HepG2 (cell line): ENCODE measurements at regions not wholly inside any gene's neighbourhood (a gene's known extent, or its start where the extent isn't known, plus 50 kb on each side); places are given as distances from the start of the nearest gene placed in this dataset.

Experiments used
- ATAC-seq: fragments of 200-7000 bp; cut with Tn5 transposase; 3 replicates; pipeline ENCODE4 v1.9.1; 2020; ENCODE audit warnings: mild to moderate bottlenecking, moderate library complexity
- BruUV-seq: library from RNA; stranded (reverse); fragments of 400-500 nt; replicated peaks from 2 replicates; lab custom pipeline; 2021; lab: Mats Ljungman, UMichigan
- CTCF ChIA-PET: fragments of 300-600 bp; formaldehyde crosslinking; extraction: SDS; loops from one replicate; lab custom pipeline; 2021; ENCODE audit warnings: low total read pairs, inconsistent platforms, low intra/inter-chr PET ratio; lab: Yijun Ruan, JAX
- POLR2A ChIA-PET: fragments of 350-600 bp; sonication (Branson Sonifier 250); formaldehyde crosslinking; loops from one replicate; lab custom pipeline; 2020; ENCODE audit warnings: antibody characterized with exemption, inconsistent platforms; lab: Yijun Ruan, JAX
- DNase-seq: peaks from one replicate; pipeline ENCODE4 v3.0.0-alpha.2; 2015; ENCODE audit warnings: low spot score
- FAIRE-seq: peaks from 3 replicates; lab custom pipeline; 2011; peaks lifted over from hg19 to GRCh38; lab: Jason Lieb, UNC
- H2AFZ ChIP-seq: one replicate; pipeline ENCODE4 v1.6.1; 2011; ENCODE audit warnings: low read length, inconsistent platforms
- H3K27ac ChIP-seq: fragments of 300-600 bp; 3 replicates; pipeline ENCODE4 v1.8.0; 2011; ENCODE audit warnings: mixed run types, mild to moderate bottlenecking, mixed read lengths, low read length, inconsistent platforms; ENCODE audit not compliant: insufficient read depth; ENCODE audit errors: extremely low read length
- H3K27me3 ChIP-seq, 2 experiments: fragments of 200-600 bp in 1 of 2; 2 replicates in 1 of 2; 3 replicates in 1 of 2; pipeline versions ENCODE4 v1.6.0 to v1.8.0; 2011; ENCODE audit warnings: low read length in 2 of 2, mild to moderate bottlenecking in 2 of 2, moderate library complexity in 2 of 2, inconsistent platforms in 1 of 2; ENCODE audit not compliant: insufficient read depth in 2 of 2, control insufficient read depth in 1 of 2
- H3K36me3 ChIP-seq, 2 experiments: fragments of 200-600 bp in 1 of 2; replicated peaks in 1 of 2; 2 replicates in 1 of 2; 3 replicates in 1 of 2; pipeline versions ENCODE4 v1.5.1 to v1.8.0; 2011; ENCODE audit warnings: low read length in 2 of 2, inconsistent platforms in 1 of 2; ENCODE audit not compliant: insufficient read depth in 2 of 2, control insufficient read depth in 1 of 2
- H3K4me1 ChIP-seq: 2 replicates; pipeline ENCODE4 v1.5.1; 2012; ENCODE audit warnings: low read length, inconsistent platforms; ENCODE audit not compliant: insufficient read depth
- H3K4me2 ChIP-seq: 2 replicates; pipeline ENCODE4 v1.6.0; 2011; ENCODE audit warnings: low read depth, low read length, inconsistent platforms
- H3K4me3 ChIP-seq, 3 experiments: fragments of 200-600 bp in 1 of 3; sonication (generic), shearing (Covaris generic) in 1 of 3; replicated peaks in 1 of 3; 2 replicates each; pipeline ENCODE4 v1.5.1; 2011 to 2016; ENCODE audit warnings: low read length in 3 of 3, inconsistent platforms in 2 of 3, low read depth in 2 of 3, mild to moderate bottlenecking in 2 of 3, control low read depth in 1 of 3, mixed read lengths in 1 of 3; ENCODE audit not compliant: insufficient read depth in 1 of 3
- H3K79me2 ChIP-seq: one replicate; pipeline ENCODE4 v1.6.1; 2011; ENCODE audit warnings: low read length, inconsistent platforms; ENCODE audit not compliant: insufficient read depth
- H3K9ac ChIP-seq: 2 replicates; pipeline ENCODE4 v1.6.0; 2011; ENCODE audit warnings: mild to moderate bottlenecking, low read depth, low read length, inconsistent platforms; ENCODE audit not compliant: insufficient read depth
- H3K9me3 ChIP-seq: 2 replicates; pipeline ENCODE4 v1.5.1; 2012; ENCODE audit warnings: mild to moderate bottlenecking, low read length
- H4K20me1 ChIP-seq: 2 replicates; pipeline ENCODE4 v1.6.0; 2011; ENCODE audit warnings: inconsistent platforms, mild to moderate bottlenecking, low read length, moderate library complexity; ENCODE audit not compliant: insufficient read depth
- CBX2 ChIP-seq, 2 experiments: fragments of 200-600 bp in 1 of 2; sonication (generic); formaldehyde crosslinking in 1 of 2; IDR thresholded peaks; 2 replicates each; pipeline versions ENCODE4 v1.7.0 to v1.8.1; 2018 to 2022; ENCODE audit warnings: low read depth in 2 of 2, low read length in 1 of 2, mild to moderate bottlenecking in 1 of 2, missing genetic modification reagents in 1 of 2
- CEBPG ChIP-seq: IDR thresholded peaks from 2 replicates; pipeline ENCODE4 v1.6.1; 2016
- CREM ChIP-seq, 2 experiments: sonication (generic) in 1 of 2; formaldehyde crosslinking in 1 of 2; IDR thresholded peaks; 2 replicates each; pipeline versions ENCODE4 v1.4.0 to v1.6.1; 2016 to 2020; ENCODE audit warnings: antibody characterized with exemption in 1 of 2, mild to moderate bottlenecking in 1 of 2, missing genetic modification reagents in 1 of 2
- ELF3 ChIP-seq: IDR thresholded peaks from 2 replicates; pipeline ENCODE4 v1.6.1; 2016; ENCODE audit warnings: missing genetic modification reagents, missing compliant biosample characterization
- PAF1 ChIP-seq: IDR thresholded peaks from 2 replicates; pipeline ENCODE4 v1.6.1; 2016; ENCODE audit warnings: missing genetic modification reagents, missing compliant biosample characterization
- PAWR ChIP-seq: sonication (generic); formaldehyde crosslinking; IDR thresholded peaks from 2 replicates; pipeline ENCODE4 v1.4.0; 2020; ENCODE audit warnings: missing genetic modification reagents, mild to moderate bottlenecking, borderline replicate concordance
- POLR2G ChIP-seq: fragments of 200-400 bp; formaldehyde crosslinking; IDR thresholded peaks from 2 replicates; pipeline ENCODE4 v1.6.1; 2018; ENCODE audit warnings: mild to moderate bottlenecking, low read depth, low read length, moderate library complexity
- TAF1 ChIP-seq: sonication (generic); formaldehyde crosslinking; IDR thresholded peaks from 2 replicates; pipeline ENCODE4 v1.4.0; 2020; ENCODE audit warnings: missing genetic modification reagents
- ZNF101 ChIP-seq: sonication (generic); formaldehyde crosslinking; IDR thresholded peaks from 2 replicates; pipeline ENCODE4 v1.4.0; 2020; ENCODE audit warnings: mild to moderate bottlenecking, low read depth, missing genetic modification reagents, borderline replicate concordance
- ZNF674 ChIP-seq: sonication (generic); formaldehyde crosslinking; IDR thresholded peaks from 2 replicates; pipeline ENCODE4 v1.5.0; 2020; ENCODE audit warnings: low read depth, mild to moderate bottlenecking, missing genetic modification reagents
- ZNF841 ChIP-seq: sonication (generic); formaldehyde crosslinking; IDR thresholded peaks from 2 replicates; pipeline ENCODE4 v1.8.1; 2023; ENCODE audit warnings: missing genetic modification reagents, borderline replicate concordance
- WGBS: methylation state at CpG from one replicate; pipeline ENCODE4 v1.1.6; 2017; ENCODE audit warnings: low lambda C conversion rate; 5-methylcytosine and 5-hydroxymethylcytosine counted together
- in situ Hi-C: cut with HindIII; loops from 2 replicates; pipeline ENCODE4 v1.10.0; 2017; ENCODE audit warnings: low pct_unique_long_range_greater_than_20kb; ENCODE audit not compliant: extremely low pct_ligation_motif_present
- intact Hi-C: fragments of 100-400 bp; cut with micrococcal nuclease; formaldehyde crosslinking; loops from one replicate; pipeline ENCODE4 v1.10.0; 2022; ENCODE audit not compliant: unreplicated experiment
- TF ChIP-seq, protein P1 (sequence below): IDR thresholded peaks from 2 replicates; pipeline ENCODE4 v1.6.1; 2016; ENCODE audit warnings: low read depth, borderline replicate concordance
- TF ChIP-seq, protein P2 (sequence below): sonication (generic); formaldehyde crosslinking; IDR thresholded peaks from 2 replicates; pipeline ENCODE4 v1.4.0; 2020; ENCODE audit warnings: mild to moderate bottlenecking, missing genetic modification reagents
- TF ChIP-seq, protein P3 (sequence below): sonication (generic); formaldehyde crosslinking; IDR thresholded peaks from 2 replicates; pipeline ENCODE4 v1.4.0; 2020; ENCODE audit warnings: missing genetic modification reagents
- TF ChIP-seq, protein P4 (sequence below): sonication (generic); formaldehyde crosslinking; IDR thresholded peaks from 2 replicates; pipeline ENCODE4 v1.8.1; 2023; ENCODE audit warnings: mild to moderate bottlenecking, moderate library complexity, missing genetic modification reagents

DNA sequence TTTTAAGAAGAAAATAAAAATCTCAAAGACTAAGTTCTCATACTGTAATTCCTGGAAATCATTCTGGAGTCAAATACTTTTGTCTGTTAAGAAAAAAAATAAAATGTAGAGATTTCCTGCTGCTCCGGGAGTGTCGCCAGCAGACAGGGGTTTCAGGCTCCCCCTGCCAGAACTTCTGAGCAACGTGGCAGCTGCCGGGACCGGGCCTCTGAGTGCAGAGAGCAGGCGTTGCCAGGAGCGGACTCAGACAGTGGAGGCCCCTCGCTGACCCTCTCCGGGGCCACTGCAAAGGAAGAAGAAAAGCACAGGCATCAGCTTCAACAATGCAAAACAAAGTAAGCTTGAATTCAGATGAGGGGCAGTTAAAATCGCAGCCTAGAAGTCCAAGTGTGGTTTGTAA, 95.5 kb downstream of the THBS2 start:
- WGBS = 8% methylated on average over 7 of the region's 10 CpGs
- in situ Hi-C loops = no loop called here
- no peaks in the 10 kb centered on the region for H3K9me3 ChIP-seq
- H3K4me1 ChIP-seq = no peaks in the 10 kb centered on the region
- ChIA-PET POLR2A (no interaction called here), CTCF (no interaction called here)
- DNase-seq = no peak
- no peak for TF ChIP-seq ELF3 (CRISPR knock-in tag)
- TF ChIP-seq CEBPG (CRISPR knock-in tag) = no peak
- TF ChIP-seq CBX2 (IDR thresholded peaks at IDR 0.05; ENCODE audit: low read depth, low read length) = 0 out of 2 replicates have a peak, but pooled peaks have one; percentile 31
- no peak for TF ChIP-seq CBX2 (CRISPR knock-in tag; IDR thresholded peaks at IDR 0.05; ENCODE audit: low read depth)
- TF ChIP-seq ZNF841 = no peak
- no peak for TF ChIP-seq ZNF101 (CRISPR knock-in tag)
- TF ChIP-seq PAF1 = no peak
- TF ChIP-seq, protein P1, sequence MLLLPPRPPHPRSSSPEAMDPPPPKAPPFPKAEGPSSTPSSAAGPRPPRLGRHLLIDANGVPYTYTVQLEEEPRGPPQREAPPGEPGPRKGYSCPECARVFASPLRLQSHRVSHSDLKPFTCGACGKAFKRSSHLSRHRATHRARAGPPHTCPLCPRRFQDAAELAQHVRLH (CRISPR knock-in tag) = no peak
- H3K4me2 ChIP-seq = no peak overlapping the region
- no peak for FAIRE-seq
- H3K27me3 ChIP-seq = peaks cover 22 to 84% of the 10 kb centered on the region in 2 experiments
- ATAC-seq = peak; percentile 20; the same call in 1 of the 3 replicates
- H3K36me3 ChIP-seq = no peaks in the 10 kb centered on the region
- no peak overlapping the region for H3K4me3 ChIP-seq
- no peak overlapping the region for H3K27ac ChIP-seq
- H4K20me1 ChIP-seq = no peaks in the 10 kb centered on the region
- no peaks in the 10 kb centered on the region for H3K79me2 ChIP-seq
- no TSS peak for BruUV-seq
- intact Hi-C loops = no loop called here
- H2AFZ ChIP-seq = no peak overlapping the region
- H3K9ac ChIP-seq = no peak overlapping the region

DNA sequence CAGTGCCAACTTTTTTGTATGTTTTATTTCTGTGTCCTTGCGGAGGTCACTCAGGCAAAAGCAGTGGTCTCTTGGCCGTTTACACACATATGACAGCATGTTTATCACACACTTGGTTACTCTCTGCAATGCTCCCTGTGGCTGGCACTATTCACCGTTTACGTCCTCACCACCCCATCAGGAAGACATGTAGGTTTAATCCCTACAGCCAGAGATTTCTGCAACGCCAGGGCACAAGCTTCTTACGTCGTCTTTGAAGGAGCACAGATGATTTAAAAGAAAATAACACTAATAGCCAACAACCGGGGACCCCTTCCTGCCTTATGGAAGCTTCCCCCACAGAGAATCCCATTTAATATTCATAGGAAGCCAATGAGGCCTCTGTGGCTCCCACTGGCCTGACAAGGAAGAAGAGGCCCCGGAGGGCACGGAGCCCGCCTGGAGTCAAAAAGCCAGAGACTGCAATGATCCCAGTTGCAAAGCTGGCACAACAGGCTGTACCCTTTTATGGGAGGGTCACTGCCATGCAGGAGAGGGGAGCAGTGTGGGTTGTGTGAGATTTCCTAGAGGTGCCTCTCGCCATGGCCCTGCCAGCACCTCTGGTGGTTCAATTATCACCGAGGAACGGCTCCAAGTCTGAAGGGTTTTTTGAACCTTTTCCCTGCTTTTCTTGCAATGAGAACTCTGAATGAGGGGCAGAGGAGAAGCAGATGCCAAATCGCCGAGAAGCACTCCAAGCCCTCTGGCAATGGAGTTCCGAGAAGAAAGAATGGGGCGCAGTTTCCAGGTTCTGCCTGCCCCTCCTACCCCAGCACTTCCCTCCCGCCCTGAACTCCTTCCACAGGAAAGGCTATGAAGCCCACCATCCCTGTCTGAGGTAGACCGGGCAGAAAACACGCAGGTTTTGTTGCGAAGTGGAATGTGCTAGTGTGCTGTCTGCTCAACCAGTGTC, 96.2 kb downstream of the THBS2 start:
- no peak for FAIRE-seq
- TF ChIP-seq TAF1 (no peak), CREM (IDR thresholded peaks at IDR 0.05) (no peak), CREM (CRISPR knock-in tag; IDR thresholded peaks at IDR 0.05) (no peak), ZNF674 (CRISPR knock-in tag) (no peak), POLR2G (no peak), PAWR (CRISPR knock-in tag) (no peak)
- TF ChIP-seq, protein P2, sequence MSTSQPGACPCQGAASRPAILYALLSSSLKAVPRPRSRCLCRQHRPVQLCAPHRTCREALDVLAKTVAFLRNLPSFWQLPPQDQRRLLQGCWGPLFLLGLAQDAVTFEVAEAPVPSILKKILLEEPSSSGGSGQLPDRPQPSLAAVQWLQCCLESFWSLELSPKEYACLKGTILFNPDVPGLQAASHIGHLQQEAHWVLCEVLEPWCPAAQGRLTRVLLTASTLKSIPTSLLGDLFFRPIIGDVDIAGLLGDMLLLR (CRISPR knock-in tag) = no peak
- TF ChIP-seq, protein P3, sequence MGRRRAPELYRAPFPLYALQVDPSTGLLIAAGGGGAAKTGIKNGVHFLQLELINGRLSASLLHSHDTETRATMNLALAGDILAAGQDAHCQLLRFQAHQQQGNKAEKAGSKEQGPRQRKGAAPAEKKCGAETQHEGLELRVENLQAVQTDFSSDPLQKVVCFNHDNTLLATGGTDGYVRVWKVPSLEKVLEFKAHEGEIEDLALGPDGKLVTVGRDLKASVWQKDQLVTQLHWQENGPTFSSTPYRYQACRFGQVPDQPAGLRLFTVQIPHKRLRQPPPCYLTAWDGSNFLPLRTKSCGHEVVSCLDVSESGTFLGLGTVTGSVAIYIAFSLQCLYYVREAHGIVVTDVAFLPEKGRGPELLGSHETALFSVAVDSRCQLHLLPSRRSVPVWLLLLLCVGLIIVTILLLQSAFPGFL (CRISPR knock-in tag) = no peak
- TF ChIP-seq, protein P4, sequence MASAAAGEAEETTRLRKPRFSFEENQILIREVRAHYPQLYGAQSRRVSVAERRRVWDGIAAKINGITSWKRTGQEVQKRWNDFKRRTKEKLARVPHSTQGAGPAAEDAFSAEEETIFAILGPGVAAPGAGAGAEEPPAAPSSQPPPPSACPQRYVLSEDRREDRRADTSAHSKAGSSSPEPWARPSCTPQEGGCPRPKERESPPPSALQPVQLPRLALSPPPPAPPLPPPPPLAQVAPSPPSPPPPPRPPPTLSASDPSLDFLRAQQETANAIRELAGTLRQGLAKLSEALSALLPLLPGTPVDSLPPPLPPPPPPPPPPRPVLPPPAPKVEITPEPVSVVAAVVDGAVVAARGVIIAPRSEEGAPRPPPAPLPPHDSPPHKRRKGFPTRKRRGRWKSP = no peak
- TF ChIP-seq, all 625 proteins: peak for 0
- Histone ChIP-seq H3K4me2 (no peak overlapping the region), H4K20me1 (no peaks in the 10 kb centered on the region), H3K4me1 (no peaks in the 10 kb centered on the region), H3K79me2 (no peaks in the 10 kb centered on the region), H3K9me3 (no peaks in the 10 kb centered on the region), H2AFZ (no peak overlapping the region), H3K9ac (no peak overlapping the region), H3K4me3 (no peak overlapping the region), H3K27me3 (peaks cover 22 to 77% of the 10 kb centered on the region in 2 experiments), H3K27ac (no peak overlapping the region), H3K36me3 (no peaks in the 10 kb centered on the region)
- intact Hi-C loops = no loop called here
- WGBS = 27% methylated on average over 22 of the region's 22 CpGs
- DNase-seq (no peak), ATAC-seq (no peak)
- BruUV-seq = no TSS peak
- CTCF ChIA-PET = no interaction called here
- POLR2A ChIA-PET = no interaction called here
- in situ Hi-C loops = no loop called here
